ENCODE measurements at regions not wholly inside any gene's neighbourhood (a gene's known extent, or its start where the extent isn't known, plus 50 kb on each side); places are given as distances from the start of the nearest gene placed in this dataset.
"Not testable (repeated sequence)": the region's sequence is repeated elsewhere in the genome, so short reads cannot be mapped to it uniquely, and the experiment has no call there.

GRCh38 chr3:39577541-39577940, 110.1 kb downstream of the MOBP start:
- TF ChIP-seq, protein P1, sequence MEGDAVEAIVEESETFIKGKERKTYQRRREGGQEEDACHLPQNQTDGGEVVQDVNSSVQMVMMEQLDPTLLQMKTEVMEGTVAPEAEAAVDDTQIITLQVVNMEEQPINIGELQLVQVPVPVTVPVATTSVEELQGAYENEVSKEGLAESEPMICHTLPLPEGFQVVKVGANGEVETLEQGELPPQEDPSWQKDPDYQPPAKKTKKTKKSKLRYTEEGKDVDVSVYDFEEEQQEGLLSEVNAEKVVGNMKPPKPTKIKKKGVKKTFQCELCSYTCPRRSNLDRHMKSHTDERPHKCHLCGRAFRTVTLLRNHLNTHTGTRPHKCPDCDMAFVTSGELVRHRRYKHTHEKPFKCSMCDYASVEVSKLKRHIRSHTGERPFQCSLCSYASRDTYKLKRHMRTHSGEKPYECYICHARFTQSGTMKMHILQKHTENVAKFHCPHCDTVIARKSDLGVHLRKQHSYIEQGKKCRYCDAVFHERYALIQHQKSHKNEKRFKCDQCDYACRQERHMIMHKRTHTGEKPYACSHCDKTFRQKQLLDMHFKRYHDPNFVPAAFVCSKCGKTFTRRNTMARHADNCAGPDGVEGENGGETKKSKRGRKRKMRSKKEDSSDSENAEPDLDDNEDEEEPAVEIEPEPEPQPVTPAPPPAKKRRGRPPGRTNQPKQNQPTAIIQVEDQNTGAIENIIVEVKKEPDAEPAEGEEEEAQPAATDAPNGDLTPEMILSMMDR (IDR thresholded peaks at IDR 0.05) = no peak
- Mint-ChIP-seq H3K4me3 (ENCODE audit: unreplicated experiment) (no peak overlapping the region), H3K27me3 (ENCODE audit: unreplicated experiment) (no peaks in the 10 kb centered on the region), H3K36me3 (ENCODE audit: unreplicated experiment) (no peaks in the 10 kb centered on the region), H3K9me3 (ENCODE audit: unreplicated experiment) (peaks cover 5% of the 10 kb centered on the region), H3K27ac (ENCODE audit: unreplicated experiment) (no peak overlapping the region), H3K4me1 (ENCODE audit: unreplicated experiment) (no peaks in the 10 kb centered on the region)
- no peak for DNase-seq (ENCODE audit: extremely low spot score, unreplicated experiment)

- not testable (repeated sequence) for H3K4me1 Mint-ChIP-seq (ENCODE audit: unreplicated experiment)
These were observed 118.7 kb downstream of the MOBP start for GRCh38 chr3:39586215-39586614.

GRCh38 chr3:39587113-39587512, 119.6 kb downstream of the MOBP start:
- TF ChIP-seq, protein P1 (IDR thresholded peaks at IDR 0.05) = no peak
- H3K27me3 Mint-ChIP-seq (ENCODE audit: unreplicated experiment) = no peaks in the 10 kb centered on the region
- no peaks in the 10 kb centered on the region for H3K36me3 Mint-ChIP-seq (ENCODE audit: unreplicated experiment)
- H3K9me3 Mint-ChIP-seq (ENCODE audit: unreplicated experiment) = peaks cover 7% of the 10 kb centered on the region
- H3K4me1 Mint-ChIP-seq (ENCODE audit: unreplicated experiment) = no peaks in the 10 kb centered on the region
- DNase-seq (ENCODE audit: extremely low spot score, unreplicated experiment) = no peak
- H3K27ac Mint-ChIP-seq (ENCODE audit: unreplicated experiment) = no peak overlapping the region
- H3K4me3 Mint-ChIP-seq (ENCODE audit: unreplicated experiment) = no peak overlapping the region

More at GRCh38 chr3:39586215-39586614, 118.7 kb downstream of the MOBP start:
- not testable (repeated sequence) for DNase-seq (ENCODE audit: extremely low spot score, unreplicated experiment); H3K36me3 Mint-ChIP-seq (ENCODE audit: unreplicated experiment); H3K4me3 Mint-ChIP-seq (ENCODE audit: unreplicated experiment); H3K27me3 Mint-ChIP-seq (ENCODE audit: unreplicated experiment); H3K27ac Mint-ChIP-seq (ENCODE audit: unreplicated experiment)
- H3K9me3 Mint-ChIP-seq (ENCODE audit: unreplicated experiment) = peaks cover 12% of the 10 kb centered on the region

DNA sequence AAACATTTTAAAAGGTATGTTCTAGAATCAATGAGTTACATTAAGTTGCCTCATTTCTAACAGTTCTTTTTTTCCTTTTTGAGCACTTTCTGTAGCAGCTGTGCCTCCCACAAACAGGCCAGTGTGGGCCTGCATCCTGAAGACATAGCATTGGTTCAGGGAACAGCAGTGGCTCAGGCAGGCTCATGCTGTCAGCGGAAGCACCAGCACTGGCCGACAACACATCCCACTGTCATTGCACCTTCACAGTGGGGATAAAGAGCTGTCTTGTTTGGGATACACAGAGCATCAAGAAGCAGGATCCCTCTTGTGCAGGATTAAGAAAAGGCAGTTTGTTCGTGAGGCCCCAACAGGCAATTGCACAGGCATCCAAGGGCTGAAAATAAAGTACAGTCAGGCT, 123.3 kb downstream of the MOBP start:
- no peaks in the 10 kb centered on the region for H3K36me3 Mint-ChIP-seq (ENCODE audit: unreplicated experiment)
- TF ChIP-seq, protein P1 (IDR thresholded peaks at IDR 0.05) = no peak

GRCh38 chr3:39592311-39593050, 125.0 kb downstream of the MOBP start:
- H3K27me3 Mint-ChIP-seq (ENCODE audit: unreplicated experiment) = no peaks in the 10 kb centered on the region
- H3K36me3 Mint-ChIP-seq (ENCODE audit: unreplicated experiment) = no peaks in the 10 kb centered on the region
- TF ChIP-seq, protein P1 (IDR thresholded peaks at IDR 0.05) = no peak
- no peak overlapping the region for H3K4me3 Mint-ChIP-seq (ENCODE audit: unreplicated experiment)
- no peaks in the 10 kb centered on the region for H3K9me3 Mint-ChIP-seq (ENCODE audit: unreplicated experiment)
- H3K4me1 Mint-ChIP-seq (ENCODE audit: unreplicated experiment) = no peaks in the 10 kb centered on the region
- no peak overlapping the region for H3K27ac Mint-ChIP-seq (ENCODE audit: unreplicated experiment)
- DNase-seq (ENCODE audit: extremely low spot score, unreplicated experiment) = no peak

More for the DNA sequence above, 123.3 kb downstream of the MOBP start:
- no peak overlapping the region for H3K4me3 Mint-ChIP-seq (ENCODE audit: unreplicated experiment)
- H3K27ac Mint-ChIP-seq (ENCODE audit: unreplicated experiment) = no peak overlapping the region
- no peaks in the 10 kb centered on the region for H3K27me3 Mint-ChIP-seq (ENCODE audit: unreplicated experiment)
- DNase-seq (ENCODE audit: extremely low spot score, unreplicated experiment) = no peak
- H3K9me3 Mint-ChIP-seq (ENCODE audit: unreplicated experiment) = peaks cover 3% of the 10 kb centered on the region
- H3K4me1 Mint-ChIP-seq (ENCODE audit: unreplicated experiment) = no peaks in the 10 kb centered on the region
